Sigmoid colon (tissue), 4 donors: ENCODE measurements at regions not wholly inside any gene's neighbourhood (a gene's known extent, or its start where the extent isn't known, plus 50 kb on each side); places are given as distances from the start of the nearest gene placed in this dataset.

ENCODE experiments used
- CTCF ChIP-seq, 4 experiments: fragments of 450-650 bp in 3 of 4; fragments of 200-600 bp in 1 of 4; IDR thresholded peaks; one replicate each; pipeline ENCODE4 v1.5.1; 2016 to 2019; ENCODE audit warnings: antibody characterized with exemption in 4 of 4, mild to moderate bottlenecking in 3 of 4, moderate library complexity in 2 of 4
- EP300 ChIP-seq, 4 donors: sonication (generic); formaldehyde crosslinking; IDR thresholded peaks; one replicate each; pipeline ENCODE4 v1.6.1; 2017; ENCODE audit warnings: antibody characterized with exemption in 4 of 4

- TF ChIP-seq CTCF (IDR thresholded peaks at IDR 0.05) (no peak), EP300 (IDR thresholded peaks at IDR 0.05) (no peak)
These were observed 103.9 kb upstream of the MEX3C start for GRCh38 chr18:51301376-51301775.
